T47D (cell line): ENCODE measurements at regions not wholly inside any gene's neighbourhood (a gene's known extent, or its start where the extent isn't known, plus 50 kb on each side); places are given as distances from the start of the nearest gene placed in this dataset.
"Not testable (repeated sequence)": the region's sequence is repeated elsewhere in the genome, so short reads cannot be mapped to it uniquely, and the experiment has no call there.

Experiments used
- DNase-seq, 2 experiments: peaks; one replicate each; pipeline versions ENCODE4 v3.0.0 to v3.0.0-alpha.2; 2011 to 2012; ENCODE audit warnings: low read depth in 1 of 2, low spot score in 1 of 2
- JUND ChIP-seq: IDR thresholded peaks from 2 replicates; pipeline ENCODE4 v1.6.1; 2012; ENCODE audit warnings: low read depth
- in situ Hi-C: cut with HindIII; loops from 2 replicates; pipeline ENCODE4 v1.10.0; 2016; ENCODE audit warnings: low sequenced_read_pairs, low pct_unique_long_range_greater_than_20kb

DNA sequence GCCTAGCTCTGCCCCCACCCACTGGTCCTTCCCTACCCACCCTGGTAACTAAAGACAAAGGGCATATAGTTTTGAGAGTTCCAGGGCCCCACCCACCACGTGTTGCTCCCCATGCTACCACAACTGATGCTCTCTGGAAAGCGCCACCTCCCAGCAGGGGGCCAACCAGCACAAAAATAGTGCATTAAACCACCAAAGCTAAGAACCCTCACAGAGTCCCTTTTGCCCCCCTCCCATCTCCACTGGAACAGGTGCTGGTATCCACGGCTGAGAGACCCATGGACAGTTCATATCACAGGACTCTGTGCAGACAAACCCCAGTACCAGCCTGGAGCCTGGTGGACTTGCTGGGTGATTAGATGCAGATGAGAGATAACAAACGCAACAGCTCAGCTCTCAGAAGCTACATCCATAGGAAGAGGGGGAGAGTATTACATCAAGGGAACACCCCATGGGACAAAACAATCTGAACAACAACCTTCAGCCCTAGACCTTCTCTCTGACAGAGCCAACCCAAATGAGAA is 715.9 kb downstream of the NUP35 start:
- DNase-seq, result no peak
- no peak for TF ChIP-seq JUND
- in situ Hi-C loops, result no loop called here

DNA sequence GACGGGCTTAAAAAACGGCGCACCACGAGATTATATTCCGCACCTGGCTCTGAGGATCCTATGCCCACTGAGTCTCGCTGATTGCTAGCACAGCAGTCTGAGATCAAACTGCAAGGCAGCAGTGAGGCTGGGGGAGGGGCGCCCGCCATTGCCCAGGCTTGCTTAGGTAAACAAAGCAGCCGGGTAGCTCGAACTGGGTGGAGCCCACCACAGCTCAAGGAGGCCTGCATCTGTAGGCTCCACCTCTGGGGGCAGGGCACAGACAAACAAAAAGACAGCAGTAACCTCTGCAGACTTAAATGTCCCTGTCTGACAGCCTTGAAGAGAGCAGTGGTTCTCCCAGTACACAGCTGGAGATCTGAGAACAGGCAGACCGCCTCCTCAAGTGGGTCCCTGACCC is 725.6 kb downstream of the NUP35 start:
- in situ Hi-C loops, DNase-seq: not testable (repeated sequence)

- in situ Hi-C loops, result no loop called here
- TF ChIP-seq JUND, result no peak
- no peak for DNase-seq
Measured at GRCh38 chr2:183859129-183859528, 734.9 kb downstream of the NUP35 start.

- in situ Hi-C loops, result no loop called here
- no peak for TF ChIP-seq JUND
- DNase-seq, result no peak
Measured at GRCh38 chr2:183866666-183867065, 731.7 kb upstream of the ZNF804A start.

DNA sequence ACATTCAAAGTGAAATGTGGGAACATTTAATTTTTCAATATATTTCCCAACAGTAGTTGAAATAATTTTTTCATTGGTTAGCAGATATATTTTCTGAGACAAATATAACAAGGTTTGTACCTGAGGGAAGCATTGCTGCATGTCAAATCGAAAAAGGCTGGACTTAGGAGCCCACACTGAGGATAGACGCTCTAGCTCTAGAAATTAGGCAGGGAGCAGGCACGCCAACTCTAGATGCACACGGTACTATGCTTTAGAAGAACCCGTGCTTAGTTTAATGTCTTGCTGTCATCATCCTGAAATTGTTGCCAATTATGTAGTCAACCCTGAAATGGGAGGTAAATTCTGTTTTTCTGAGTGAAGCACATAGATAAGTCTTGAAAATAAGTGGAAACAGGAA is 731.1 kb upstream of the ZNF804A start:
- in situ Hi-C loops, result no loop called here
- no peak for DNase-seq

GRCh38 chr2:183868153-183868552 is 730.2 kb upstream of the ZNF804A start:
- no peak for DNase-seq
- no peak for TF ChIP-seq JUND
- in situ Hi-C loops, result no loop called here

More for the DNA sequence above, 731.1 kb upstream of the ZNF804A start:
- TF ChIP-seq JUND, result no peak

- in situ Hi-C loops, result no loop called here
- no peak for TF ChIP-seq JUND
- DNase-seq, result no peak
Measured at GRCh38 chr2:183868707-183869106, 729.6 kb upstream of the ZNF804A start.

DNA sequence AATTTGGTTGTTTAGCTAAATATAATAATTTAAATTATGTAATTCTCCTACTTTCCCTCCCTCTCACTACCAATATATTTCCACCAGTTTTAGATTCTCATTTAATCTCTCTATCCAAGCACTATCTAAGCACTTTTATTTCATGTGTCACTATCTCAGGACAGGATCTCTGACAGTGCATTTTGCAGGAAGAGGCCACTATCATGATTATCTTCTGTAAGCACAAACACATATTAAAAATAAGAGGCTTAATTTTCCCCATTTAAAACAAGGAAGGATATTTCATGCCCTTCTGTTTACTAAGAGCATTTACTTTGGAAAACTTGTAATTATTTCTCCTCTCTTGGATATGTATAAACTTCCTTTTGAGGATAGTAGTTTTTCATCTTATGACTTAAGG is 726.2 kb upstream of the ZNF804A start:
- DNase-seq, result no peak
- TF ChIP-seq JUND, result no peak
- in situ Hi-C loops, result no loop called here

DNA sequence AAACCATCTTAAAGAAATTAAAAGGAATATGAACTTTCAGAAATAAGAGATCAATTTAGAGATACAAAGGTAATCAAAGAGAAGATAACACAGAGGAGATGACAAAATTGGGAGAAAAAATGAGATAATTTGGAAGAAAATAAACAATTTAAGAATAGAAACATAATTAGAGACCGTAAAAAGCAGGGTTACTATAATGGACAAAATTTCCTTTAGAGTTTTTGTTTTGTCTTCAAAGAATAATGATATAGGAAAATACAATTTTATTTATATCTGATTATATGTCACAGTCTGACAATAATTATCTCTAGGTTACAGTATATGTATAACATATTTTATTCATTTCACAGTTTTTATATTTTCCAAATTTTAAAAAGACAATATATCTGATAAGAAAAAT is 716.4 kb upstream of the ZNF804A start:
- in situ Hi-C loops, result no loop called here
- TF ChIP-seq JUND, result no peak
- no peak for DNase-seq

DNA sequence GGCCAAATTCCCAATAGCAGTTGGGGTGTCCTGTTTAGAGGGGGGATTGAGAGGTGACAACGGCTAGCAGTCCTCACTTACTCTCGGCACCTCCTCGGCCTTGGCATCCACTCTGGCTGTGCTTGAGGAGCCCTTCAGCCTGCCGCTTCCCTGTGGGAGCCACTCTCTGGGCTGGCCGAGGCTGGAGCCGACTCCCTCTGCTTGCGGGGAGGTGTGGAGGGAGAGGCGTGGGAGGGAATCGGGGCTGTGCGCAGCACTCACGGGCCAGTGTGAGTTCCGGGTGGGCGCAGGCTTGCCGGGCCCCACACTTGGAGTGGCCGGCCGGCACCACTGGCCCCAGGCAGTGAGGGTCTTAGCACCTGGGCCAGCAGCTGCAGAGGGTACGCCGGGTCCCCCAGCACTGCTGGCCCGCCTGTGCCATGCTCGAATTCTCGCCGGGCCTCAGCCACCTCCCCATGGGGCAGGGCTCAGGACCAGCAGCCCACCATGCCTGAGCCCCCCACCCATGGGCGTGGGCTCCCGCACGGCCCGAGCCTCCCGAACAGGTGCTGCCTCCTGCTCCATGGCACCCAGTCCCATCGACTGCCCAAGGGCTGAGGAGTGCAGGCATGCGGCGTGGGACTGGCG is 705.9 kb upstream of the ZNF804A start:
- TF ChIP-seq JUND, result no peak
- no peak for DNase-seq
- in situ Hi-C loops, result no loop called here

DNA sequence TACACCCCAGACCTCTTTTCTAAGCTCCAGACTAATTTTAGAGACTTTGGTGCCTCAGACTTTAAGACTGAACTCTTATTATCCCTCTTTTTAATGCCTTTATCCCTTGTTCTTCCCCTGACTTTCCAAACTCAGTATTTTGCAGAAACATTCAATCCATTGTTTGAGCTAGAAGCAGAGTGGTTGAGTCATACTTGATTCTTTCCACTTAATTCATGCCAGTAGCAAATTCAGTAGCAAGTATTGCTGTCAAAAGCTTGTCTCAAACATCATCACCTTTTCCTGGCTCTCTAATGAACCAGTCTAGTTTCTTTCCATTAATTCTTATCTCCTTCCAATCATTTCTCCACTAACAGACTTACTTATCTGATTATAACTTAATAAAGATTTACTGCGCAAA is 699.7 kb upstream of the ZNF804A start:
- in situ Hi-C loops, result no loop called here
- no peak for DNase-seq

DNA sequence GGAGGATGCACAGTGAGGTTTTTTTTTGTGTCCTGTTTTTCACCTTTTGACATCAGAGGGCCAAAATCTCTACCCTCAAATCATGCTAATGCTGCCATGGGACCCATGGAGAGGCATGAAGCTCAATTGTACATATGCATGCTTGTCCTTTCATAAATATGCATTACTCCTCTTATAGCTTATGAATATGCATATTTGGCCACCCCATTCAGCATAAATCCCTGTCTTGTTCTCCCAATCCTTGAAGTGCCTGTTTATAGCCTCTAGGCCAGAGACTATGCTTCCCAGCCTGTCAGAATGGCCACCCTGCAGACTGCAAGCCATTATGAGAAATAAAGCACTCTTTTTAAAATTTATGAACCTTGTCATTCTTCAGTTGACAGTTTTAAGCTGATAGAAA is 696.4 kb upstream of the ZNF804A start:
- no peak for DNase-seq
- TF ChIP-seq JUND, result no peak
- in situ Hi-C loops, result no loop called here

More for the DNA sequence above, 699.7 kb upstream of the ZNF804A start:
- no peak for TF ChIP-seq JUND

GRCh38 chr2:183903026-183903425 is 695.3 kb upstream of the ZNF804A start:
- no peak for DNase-seq
- in situ Hi-C loops, result no loop called here
- TF ChIP-seq JUND, result no peak

DNA sequence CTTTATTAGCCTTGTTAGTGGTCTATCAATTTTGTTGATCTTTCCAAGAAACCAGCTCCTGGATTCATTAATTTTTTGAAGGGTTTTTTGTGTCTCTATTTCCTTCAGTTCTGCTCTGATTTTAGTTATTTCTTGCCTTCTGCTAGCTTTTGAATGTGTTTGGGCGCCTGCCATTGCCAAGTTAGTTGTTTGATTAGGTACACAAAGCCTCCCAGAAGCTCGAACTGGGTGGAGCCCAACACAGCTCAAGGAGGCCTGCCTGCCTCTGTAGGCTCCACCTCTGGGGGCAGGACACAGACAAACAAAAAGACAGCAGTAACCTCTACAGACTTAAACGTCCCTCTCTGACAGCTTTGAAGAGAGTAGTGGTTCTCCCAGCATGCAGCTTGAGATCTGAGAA is 682.3 kb upstream of the ZNF804A start:
- in situ Hi-C loops, DNase-seq: not testable (repeated sequence)
